Activated T-cell treated with anti-CD3 and anti-CD28 coated beads for 1 hour (primary cell): ENCODE measurements at regions not wholly inside any gene's neighbourhood (a gene's known extent, or its start where the extent isn't known, plus 50 kb on each side); places are given as distances from the start of the nearest gene placed in this dataset.
"Not testable (repeated sequence)": the region's sequence is repeated elsewhere in the genome, so short reads cannot be mapped to it uniquely, and the experiment has no call there.

Experiments
- DNase-seq: peaks from one replicate; pipeline ENCODE4 v3.0.0-alpha.2; 2020; ENCODE audit warnings: low read depth

GRCh38 chr6:169101036-169101805 is 152.4 kb downstream of the THBS2 start:
- DNase-seq, result no peak

GRCh38 chr6:169099411-169100202 is 154.0 kb downstream of the THBS2 start:
- no peak for DNase-seq

GRCh38 chr6:169098651-169099050 is 155.0 kb downstream of the THBS2 start:
- not testable (repeated sequence) for DNase-seq

- DNase-seq, result no peak
These were observed 155.5 kb downstream of the THBS2 start for GRCh38 chr6:169098116-169098515.

GRCh38 chr6:169097381-169097959 is 156.2 kb downstream of the THBS2 start:
- no peak for DNase-seq

- DNase-seq, result no peak
These were observed 157.3 kb downstream of the THBS2 start for GRCh38 chr6:169096388-169096787.

GRCh38 chr6:169095153-169095552 is 158.5 kb downstream of the THBS2 start:
- DNase-seq, result no peak

- DNase-seq, result no peak
These were observed 159.1 kb downstream of the THBS2 start for GRCh38 chr6:169094552-169094950.

- DNase-seq, result no peak
These were observed 159.7 kb downstream of the THBS2 start for GRCh38 chr6:169093770-169094551.

GRCh38 chr6:169093066-169093723 is 160.5 kb downstream of the THBS2 start:
- no peak for DNase-seq

GRCh38 chr6:169092375-169092774 is 161.3 kb downstream of the THBS2 start:
- no peak for DNase-seq

- not testable (repeated sequence) for DNase-seq
These were observed 163.0 kb downstream of the THBS2 start for GRCh38 chr6:169090514-169091127.

GRCh38 chr6:169088762-169089161 is 164.9 kb downstream of the THBS2 start:
- no peak for DNase-seq

- DNase-seq, result no peak
These were observed 166.1 kb downstream of the THBS2 start for GRCh38 chr6:169087443-169088041.

- not testable (repeated sequence) for DNase-seq
These were observed 167.0 kb downstream of the THBS2 start for GRCh38 chr6:169086616-169087015.

GRCh38 chr6:169086020-169086419 is 167.6 kb downstream of the THBS2 start:
- no peak for DNase-seq

GRCh38 chr6:169085466-169085865 is 168.2 kb downstream of the THBS2 start:
- DNase-seq, result no peak

GRCh38 chr6:169084557-169084956 is 169.1 kb downstream of the THBS2 start:
- DNase-seq, result not testable (repeated sequence)

- no peak for DNase-seq
These were observed 169.6 kb downstream of the THBS2 start for GRCh38 chr6:169084067-169084466.

GRCh38 chr6:169083508-169083874 is 170.2 kb downstream of the THBS2 start:
- no peak for DNase-seq
